Pancreas (tissue), 10 donors: ENCODE measurements at regions not wholly inside any gene's neighbourhood (a gene's known extent, or its start where the extent isn't known, plus 50 kb on each side); places are given as distances from the start of the nearest gene placed in this dataset.

Experiments
- ATAC-seq, 4 donors: fragments of 200-7000 bp; cut with Tn5 transposase; one replicate each; pipeline versions ENCODE4 v1.8.0 to v1.9.1; 2020; ENCODE audit warnings: mild to moderate bottlenecking in 4 of 4, moderate library complexity in 4 of 4
- DNase-seq, 6 donors: peaks; one replicate each; pipeline ENCODE4 v3.0.0-alpha.2; 2020
- FAIRE-seq: peaks from 2 replicates; lab custom pipeline; 2012; peaks lifted over from hg19 to GRCh38; lab: Jason Lieb, UNC
- H3K27ac ChIP-seq, 4 donors: fragments of 200-600 bp; sonication (generic); 1 replicate in 3 of 4; 2 replicates in 1 of 4; pipeline versions ENCODE4 v1.5.0 to v1.8.0; 2020
- H3K27me3 ChIP-seq, 4 donors: fragments of 200-600 bp; one replicate each; pipeline ENCODE4 v1.8.0; 2021
- H3K36me3 ChIP-seq, 3 donors: fragments of 200-600 bp; sonication (generic) in 1 of 3; one replicate each; pipeline versions ENCODE4 v1.5.0 to v1.8.0; 2020 to 2021
- H3K4me1 ChIP-seq, 3 donors: fragments of 200-600 bp; one replicate each; pipeline ENCODE4 v1.8.0; 2021
- H3K4me3 ChIP-seq, 4 donors: fragments of 200-600 bp; sonication (generic) in 2 of 4; one replicate each; pipeline versions ENCODE4 v1.5.0 to v1.8.0; 2020 to 2021
- H3K9me3 ChIP-seq, 4 donors: fragments of 200-600 bp; one replicate each; pipeline ENCODE4 v1.8.0; 2021
- CTCF ChIP-seq, 4 donors: fragments of 200-600 bp; sonication (generic) in 3 of 4; IDR thresholded peaks; one replicate each; pipeline versions ENCODE4 v1.5.0 to v1.8.0; 2021; ENCODE audit warnings: antibody characterized with exemption in 4 of 4
- WGBS, 2 donors: extraction: QIAGEN DNeasy Blood & Tissue Kit; methylation state at CpG; one replicate each; pipeline ENCODE4 v1.1.7; 2013; 5-methylcytosine and 5-hydroxymethylcytosine counted together
- intact Hi-C, 3 donors: fragments of 100-400 bp; cut with DNase I; formaldehyde crosslinking; loops; one replicate each; pipeline versions ENCODE4 v1.11.1 to v1.14.2; 2022
- donor health status: healthy with polysubstance abuse.
- donor health status: DM: no; HTN: no; CAD: no; lungs with moderate emphysema.
- donor health status: DM: no; HTN: no; CAD: no.
- donor health status: control.
- donor health status: control.
- donor health status: Bipolar disorder and iron deficiency.
- donor health status: DM: yes; HTN: yes; CAD: no.
- donor health status: DM: no; HTN: no; CAD: no.
- donor health status: DM: no; HTN: no; CAD: no.
- donor health status: DM: yes; HTN: yes; CAD: no.

GRCh38 chr21:15170614-15171013 is 105.8 kb upstream of the NRIP1 start:
- 87 to 89% methylated on average over 2 of the region's 2 CpGs for WGBS, 2 donors
- ATAC-seq (no peak), DNase-seq (no peak), FAIRE-seq (no peak)
- Histone ChIP-seq H3K27me3 (no peaks in the 10 kb centered on the region), H3K36me3 (no peaks in the 10 kb centered on the region), H3K9me3 (no peaks in the 10 kb centered on the region), H3K27ac (no peak overlapping the region), H3K4me3 (no peak overlapping the region), H3K4me1 (no peaks in the 10 kb centered on the region)
- intact Hi-C loops, result no loop called here
- no peak for TF ChIP-seq CTCF (IDR thresholded peaks at IDR 0.05)

- FAIRE-seq (no peak), ATAC-seq (no peak), DNase-seq (no peak)
- H3K9me3 ChIP-seq, result no peaks in the 10 kb centered on the region
- intact Hi-C loops, result no loop called here
- no peaks in the 10 kb centered on the region for H3K36me3 ChIP-seq
- H3K27ac ChIP-seq, result no peak overlapping the region
- no peak overlapping the region for H3K4me3 ChIP-seq
- no peak for TF ChIP-seq CTCF (IDR thresholded peaks at IDR 0.05)
- no peaks in the 10 kb centered on the region for H3K4me1 ChIP-seq
- no peaks in the 10 kb centered on the region for H3K27me3 ChIP-seq
- WGBS, 2 donors, result 86 to 89% methylated on average over 4 of the region's 4 CpGs
These were observed 106.7 kb upstream of the NRIP1 start for GRCh38 chr21:15171546-15171945.

GRCh38 chr21:15172963-15173362 is 108.2 kb upstream of the NRIP1 start:
- WGBS, 2 donors, result 29 to 30% methylated on average over 3 of the region's 3 CpGs
- FAIRE-seq, result no peak
- intact Hi-C loops, result no loop called here

GRCh38 chr21:15174923-15175322 is 110.1 kb upstream of the NRIP1 start:
- no peak overlapping the region for H3K27ac ChIP-seq
- no peaks in the 10 kb centered on the region for H3K27me3 ChIP-seq
- intact Hi-C loops, result no loop called here
- ATAC-seq, result no peak
- FAIRE-seq, result no peak
- no peak overlapping the region for H3K4me3 ChIP-seq
- no peaks in the 10 kb centered on the region for H3K4me1 ChIP-seq
- H3K9me3 ChIP-seq, result no peaks in the 10 kb centered on the region
- DNase-seq, result no peak
- no peak for TF ChIP-seq CTCF (IDR thresholded peaks at IDR 0.05)
- no peaks in the 10 kb centered on the region for H3K36me3 ChIP-seq
- 95 to 100% methylated on average over 3 of the region's 3 CpGs for WGBS, 2 donors

More at GRCh38 chr21:15172963-15173362, 108.2 kb upstream of the NRIP1 start:
- no peaks in the 10 kb centered on the region for H3K36me3 ChIP-seq
- peak in 3 of 4 donors; percentile 38 to 80 (median 80) for ATAC-seq
- no peak for DNase-seq
- TF ChIP-seq CTCF (IDR thresholded peaks at IDR 0.05), result no peak
- H3K9me3 ChIP-seq, result no peaks in the 10 kb centered on the region
- no peaks in the 10 kb centered on the region for H3K27me3 ChIP-seq
- no peaks in the 10 kb centered on the region for H3K4me1 ChIP-seq
- no peak overlapping the region for H3K27ac ChIP-seq
- no peak overlapping the region for H3K4me3 ChIP-seq

GRCh38 chr21:15182731-15183130 is 117.9 kb upstream of the NRIP1 start:
- no peak overlapping the region for H3K27ac ChIP-seq
- no peak overlapping the region for H3K4me3 ChIP-seq
- DNase-seq (no peak), ATAC-seq (no peak), FAIRE-seq (no peak)
- no peak for TF ChIP-seq CTCF (IDR thresholded peaks at IDR 0.05)
- 88 to 91% methylated on average over 4 of the region's 4 CpGs for WGBS, 2 donors
- intact Hi-C loops, result no loop called here
- H3K27me3 ChIP-seq, result no peaks in the 10 kb centered on the region
- no peaks in the 10 kb centered on the region for H3K36me3 ChIP-seq
- no peaks in the 10 kb centered on the region for H3K4me1 ChIP-seq
- no peaks in the 10 kb centered on the region for H3K9me3 ChIP-seq
